ENCODE measurements at regions not wholly inside any gene's neighbourhood (a gene's known extent, or its start where the extent isn't known, plus 50 kb on each side); places are given as distances from the start of the nearest gene placed in this dataset.

DNA sequence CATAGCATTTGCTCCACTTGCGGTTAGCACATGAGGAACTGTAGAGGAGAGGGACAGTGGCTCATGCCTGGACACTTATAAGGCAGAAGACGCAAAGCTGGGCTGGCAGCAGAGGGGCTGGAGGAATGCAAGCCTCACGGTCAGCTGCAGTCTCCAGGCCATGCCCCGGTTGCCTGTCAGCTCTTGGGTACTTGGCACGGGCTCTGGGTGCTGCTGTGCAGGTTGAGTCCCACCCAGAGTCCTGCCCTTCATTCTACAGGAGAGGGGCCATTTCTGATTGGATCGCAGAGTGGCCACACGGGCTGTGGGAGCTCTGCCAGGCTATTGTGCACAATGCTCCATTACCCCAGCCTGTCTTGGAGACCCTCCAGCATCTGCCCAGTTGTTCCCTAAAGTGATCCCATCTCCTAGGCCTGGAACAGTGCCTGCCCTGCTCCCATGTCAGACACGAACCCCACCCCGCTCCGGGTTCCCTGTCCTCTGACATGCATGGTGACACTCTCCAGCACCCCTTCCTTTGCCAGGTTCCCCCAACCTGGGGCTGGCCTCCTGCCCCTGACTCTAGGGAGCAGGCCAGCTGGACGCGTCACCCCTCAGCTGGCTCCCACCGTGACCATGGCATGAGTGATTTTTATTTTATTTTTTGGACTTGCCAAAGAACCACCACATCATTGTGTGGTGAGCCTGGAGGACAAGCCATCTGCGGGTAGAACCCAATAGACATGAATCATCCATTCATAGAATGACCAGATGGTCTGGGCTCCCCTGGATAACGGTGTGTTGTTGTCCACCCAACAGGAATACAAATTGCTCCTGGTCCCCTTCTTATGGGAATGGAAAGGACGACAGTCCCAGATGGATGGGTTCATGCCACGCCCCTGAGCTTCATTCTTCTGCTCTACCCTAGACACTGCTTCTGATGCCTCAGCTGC lies 51.0 kb upstream of the KLF13 start:
- no peaks in the 10 kb centered on the region for H3K36me3 ChIP-seq
- H3K4me3 ChIP-seq = no peak overlapping the region
- 83 to 84% methylated on average over 17 of the region's 17 CpGs for WGBS, 2 donors
- ATAC-seq = peak in 1 of 8 donors; percentile 20
- H3K27ac ChIP-seq = no peak overlapping the region
- intact Hi-C loops (cut with DNase I) = no loop called here
- no peaks in the 10 kb centered on the region for H3K9me3 ChIP-seq
- H3K4me1 ChIP-seq = peaks cover 0 to 34% (median 5%) of the 10 kb centered on the region in 9 donors
- DNase-seq = peak in 1 of 2 donors; percentile 3
- TF ChIP-seq, protein P1, sequence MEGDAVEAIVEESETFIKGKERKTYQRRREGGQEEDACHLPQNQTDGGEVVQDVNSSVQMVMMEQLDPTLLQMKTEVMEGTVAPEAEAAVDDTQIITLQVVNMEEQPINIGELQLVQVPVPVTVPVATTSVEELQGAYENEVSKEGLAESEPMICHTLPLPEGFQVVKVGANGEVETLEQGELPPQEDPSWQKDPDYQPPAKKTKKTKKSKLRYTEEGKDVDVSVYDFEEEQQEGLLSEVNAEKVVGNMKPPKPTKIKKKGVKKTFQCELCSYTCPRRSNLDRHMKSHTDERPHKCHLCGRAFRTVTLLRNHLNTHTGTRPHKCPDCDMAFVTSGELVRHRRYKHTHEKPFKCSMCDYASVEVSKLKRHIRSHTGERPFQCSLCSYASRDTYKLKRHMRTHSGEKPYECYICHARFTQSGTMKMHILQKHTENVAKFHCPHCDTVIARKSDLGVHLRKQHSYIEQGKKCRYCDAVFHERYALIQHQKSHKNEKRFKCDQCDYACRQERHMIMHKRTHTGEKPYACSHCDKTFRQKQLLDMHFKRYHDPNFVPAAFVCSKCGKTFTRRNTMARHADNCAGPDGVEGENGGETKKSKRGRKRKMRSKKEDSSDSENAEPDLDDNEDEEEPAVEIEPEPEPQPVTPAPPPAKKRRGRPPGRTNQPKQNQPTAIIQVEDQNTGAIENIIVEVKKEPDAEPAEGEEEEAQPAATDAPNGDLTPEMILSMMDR (IDR thresholded peaks at IDR 0.05) = no peak
- H3K27me3 ChIP-seq = no peaks in the 10 kb centered on the region

GRCh38 chr15:31276596-31277298 lies 49.9 kb upstream of the KLF13 start:
- intact Hi-C loops (cut with DNase I) = no loop called here
- WGBS, 2 donors = 95% methylated on average over 8 of the region's 8 CpGs
- Histone ChIP-seq H3K4me1 (peaks cover 0 to 30% (median 5%) of the 10 kb centered on the region in 9 donors), H3K27me3 (no peaks in the 10 kb centered on the region), H3K4me3 (no peak overlapping the region), H3K9me3 (no peaks in the 10 kb centered on the region), H3K36me3 (no peaks in the 10 kb centered on the region), H3K27ac (no peak overlapping the region)
- ATAC-seq = no peak
- TF ChIP-seq, protein P1 (IDR thresholded peaks at IDR 0.05) = no peak
- peak in 1 of 2 donors; percentile 3 for DNase-seq
